Smooth muscle cell (in vitro differentiated cells): ENCODE measurements at regions not wholly inside any gene's neighbourhood (a gene's known extent, or its start where the extent isn't known, plus 50 kb on each side); places are given as distances from the start of the nearest gene placed in this dataset.

Experiments
- DNase-seq: peaks from one replicate; lab custom pipeline; 2025; ENCODE audit not compliant: unreplicated experiment; lab: John Stamatoyannopoulos, UW
- H2AFZ ChIP-seq: fragments of 200-600 bp; sonication (generic); 2 replicates; pipeline ENCODE4 v1.6.0; 2016; ENCODE audit warnings: antibody characterized with exemption, low read depth, mild to moderate bottlenecking
- H3F3A ChIP-seq: fragments of 200-600 bp; sonication (generic); 2 replicates; pipeline ENCODE4 v1.6.0; 2017; ENCODE audit warnings: antibody characterized with exemption, low read depth
- H3K27ac ChIP-seq: fragments of 200-600 bp; sonication (generic); 2 replicates; pipeline ENCODE4 v1.5.1; 2016; ENCODE audit warnings: low read depth, mild to moderate bottlenecking
- H3K27me3 ChIP-seq: fragments of 200-600 bp; sonication (generic); 2 replicates; pipeline ENCODE4 v1.6.1; 2016; ENCODE audit warnings: low read depth, mild to moderate bottlenecking
- H3K36me3 ChIP-seq: fragments of 200-600 bp; sonication (generic); 2 replicates; pipeline ENCODE4 v1.5.1; 2016; ENCODE audit warnings: low read depth
- H3K4me1 ChIP-seq: fragments of 200-600 bp; sonication (generic); 2 replicates; pipeline ENCODE4 v1.5.1; 2016; ENCODE audit warnings: low read depth
- H3K4me2 ChIP-seq: fragments of 200-600 bp; sonication (generic); 2 replicates; pipeline ENCODE4 v1.6.0; 2016; ENCODE audit warnings: mild to moderate bottlenecking
- H3K4me3 ChIP-seq: fragments of 200-600 bp; sonication (generic); 2 replicates; pipeline ENCODE4 v1.5.1; 2016; ENCODE audit warnings: mild to moderate bottlenecking
- H3K79me2 ChIP-seq: fragments of 200-600 bp; sonication (generic); 2 replicates; pipeline ENCODE4 v1.6.0; 2016; ENCODE audit warnings: low read depth, mild to moderate bottlenecking
- H3K9ac ChIP-seq: fragments of 200-600 bp; sonication (generic); 2 replicates; pipeline ENCODE4 v1.6.0; 2016; ENCODE audit warnings: low read depth
- H3K9me3 ChIP-seq: fragments of 200-600 bp; sonication (generic); replicated peaks from 2 replicates; pipeline ENCODE4 v1.5.1; 2016; ENCODE audit warnings: low read depth
- H4K20me1 ChIP-seq: fragments of 200-600 bp; sonication (generic); 2 replicates; pipeline ENCODE4 v1.6.0; 2016; ENCODE audit warnings: low read depth
- WGBS: methylation state at CpG from one replicate; pipeline ENCODE4 v1.1.7; 2016; ENCODE audit warnings: low lambda C conversion rate; 5-methylcytosine and 5-hydroxymethylcytosine counted together
- TF ChIP-seq, protein P1 (sequence below): fragments of 200-600 bp; sonication (generic); IDR thresholded peaks from 2 replicates; pipeline ENCODE4 v1.5.1; 2017; ENCODE audit warnings: borderline replicate concordance, mild to moderate bottlenecking, antibody characterized with exemption; ENCODE audit not compliant: insufficient read depth, poor library complexity, severe bottlenecking

DNA sequence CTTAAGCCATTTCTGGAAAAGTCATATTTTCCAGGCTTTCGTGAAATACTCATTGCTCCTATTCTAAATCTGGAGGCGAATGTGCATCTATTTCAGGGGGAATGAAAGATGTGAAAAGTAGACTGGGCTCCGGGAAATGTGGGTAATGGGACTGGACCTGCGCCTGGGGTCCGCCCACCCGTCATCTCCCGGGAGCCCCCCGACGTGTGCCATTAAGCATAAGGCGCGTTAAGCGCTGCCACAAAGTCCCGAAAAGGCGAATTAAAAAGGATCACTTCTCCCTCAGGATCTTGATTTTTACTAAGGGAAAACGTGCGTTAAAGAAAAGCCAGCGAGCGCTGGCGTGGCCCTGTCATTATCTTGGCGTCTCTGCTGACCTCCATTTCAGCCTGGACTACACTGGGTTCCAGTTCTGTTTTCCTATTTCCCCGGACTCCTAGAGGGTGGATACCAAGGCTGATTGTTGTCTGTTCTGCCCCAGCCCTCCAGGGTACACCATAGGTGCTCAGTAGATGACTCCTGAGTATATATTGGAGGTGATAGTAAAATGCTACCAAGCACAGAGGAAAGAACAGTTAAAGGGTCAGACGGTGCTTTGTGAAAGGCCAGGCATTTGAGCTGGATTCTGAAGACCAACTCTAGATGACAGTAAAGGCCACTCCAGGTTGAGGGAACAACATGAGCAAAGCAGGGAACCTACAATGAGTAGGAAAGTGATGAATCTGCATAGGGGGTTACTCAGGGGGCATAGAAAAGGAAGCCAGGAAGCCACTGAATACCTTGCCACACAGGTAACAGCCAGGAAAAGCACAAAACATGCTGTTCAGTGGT, 89.2 kb upstream of the ARID1B start:
- no peaks in the 10 kb centered on the region for H3K9me3 ChIP-seq

DNA sequence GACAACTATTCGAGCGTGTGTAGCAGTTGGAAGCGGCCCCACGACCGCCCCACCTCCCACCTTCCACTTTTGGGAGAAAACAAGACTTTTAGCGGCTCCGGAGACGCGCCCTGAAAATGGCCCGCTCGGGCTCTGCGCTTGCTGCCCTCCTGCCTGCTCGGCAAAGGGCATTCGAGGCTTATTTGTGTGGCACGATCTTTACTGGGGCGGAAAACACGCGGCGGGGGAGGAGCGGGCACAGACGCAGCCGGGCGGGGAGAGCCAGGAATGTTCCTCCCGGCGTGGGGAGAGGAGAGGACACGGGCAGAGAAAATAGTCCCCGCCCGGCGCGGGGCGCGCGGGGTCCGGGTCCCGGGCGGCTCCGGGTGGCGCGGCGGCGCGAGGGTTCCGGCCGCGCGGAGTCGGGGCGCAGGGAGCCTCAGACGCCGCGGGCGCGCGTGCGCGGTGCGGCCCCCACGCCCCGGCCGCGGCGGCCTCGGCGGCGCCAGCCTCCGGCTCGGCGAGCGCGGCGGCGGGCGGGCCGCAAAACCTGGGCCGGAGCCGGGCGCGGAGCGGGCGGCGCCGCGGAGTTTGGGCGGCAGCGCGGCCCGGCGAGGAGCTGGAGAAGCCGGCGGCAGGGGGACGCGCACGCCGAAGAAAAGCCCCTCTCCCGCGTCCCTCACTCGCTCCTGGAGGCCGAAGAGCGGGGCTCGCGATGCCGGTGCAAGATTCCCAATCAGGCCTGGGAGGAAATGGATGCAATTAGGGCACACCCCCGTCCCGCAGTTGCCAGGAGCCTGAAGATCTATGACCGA, 90.0 kb upstream of the ARID1B start:
- Histone ChIP-seq H3K9ac (peak overlapping the region; percentile 98), H3K4me2 (peak overlapping the region; percentile 92), H2AFZ (peak overlapping the region; percentile 98), H3K4me1 (peaks cover 14% of the 10 kb centered on the region), H3K36me3 (no peaks in the 10 kb centered on the region), H3K27me3 (no peaks in the 10 kb centered on the region), H3K9me3 (no peaks in the 10 kb centered on the region), H3F3A (peaks cover 10% of the 10 kb centered on the region), H3K27ac (peak overlapping the region; percentile 99), H3K4me3 (peak overlapping the region; percentile 80), H3K79me2 (no peaks in the 10 kb centered on the region), H4K20me1 (no peaks in the 10 kb centered on the region)
- WGBS, result 2% methylated on average over 86 of the region's 105 CpGs
- TF ChIP-seq, protein P1, sequence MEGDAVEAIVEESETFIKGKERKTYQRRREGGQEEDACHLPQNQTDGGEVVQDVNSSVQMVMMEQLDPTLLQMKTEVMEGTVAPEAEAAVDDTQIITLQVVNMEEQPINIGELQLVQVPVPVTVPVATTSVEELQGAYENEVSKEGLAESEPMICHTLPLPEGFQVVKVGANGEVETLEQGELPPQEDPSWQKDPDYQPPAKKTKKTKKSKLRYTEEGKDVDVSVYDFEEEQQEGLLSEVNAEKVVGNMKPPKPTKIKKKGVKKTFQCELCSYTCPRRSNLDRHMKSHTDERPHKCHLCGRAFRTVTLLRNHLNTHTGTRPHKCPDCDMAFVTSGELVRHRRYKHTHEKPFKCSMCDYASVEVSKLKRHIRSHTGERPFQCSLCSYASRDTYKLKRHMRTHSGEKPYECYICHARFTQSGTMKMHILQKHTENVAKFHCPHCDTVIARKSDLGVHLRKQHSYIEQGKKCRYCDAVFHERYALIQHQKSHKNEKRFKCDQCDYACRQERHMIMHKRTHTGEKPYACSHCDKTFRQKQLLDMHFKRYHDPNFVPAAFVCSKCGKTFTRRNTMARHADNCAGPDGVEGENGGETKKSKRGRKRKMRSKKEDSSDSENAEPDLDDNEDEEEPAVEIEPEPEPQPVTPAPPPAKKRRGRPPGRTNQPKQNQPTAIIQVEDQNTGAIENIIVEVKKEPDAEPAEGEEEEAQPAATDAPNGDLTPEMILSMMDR, result no peak
- peak; percentile 81 for DNase-seq

More for the DNA sequence above, 89.2 kb upstream of the ARID1B start:
- H3K4me3 ChIP-seq, result peak overlapping the region; percentile 80
- H2AFZ ChIP-seq, result peak overlapping the region; percentile 98
- peak overlapping the region; percentile 84 for H3K27ac ChIP-seq
- TF ChIP-seq, protein P1, result no peak
- peaks cover 14% of the 10 kb centered on the region for H3K4me1 ChIP-seq
- peaks cover 10% of the 10 kb centered on the region for H3F3A ChIP-seq
- peak; percentile 28 for DNase-seq
- H3K27me3 ChIP-seq, result no peaks in the 10 kb centered on the region
- no peaks in the 10 kb centered on the region for H3K36me3 ChIP-seq
- peak overlapping the region; percentile 79 for H3K9ac ChIP-seq
- peak overlapping the region; percentile 92 for H3K4me2 ChIP-seq
- no peaks in the 10 kb centered on the region for H4K20me1 ChIP-seq
- 8% methylated on average over 22 of the region's 22 CpGs for WGBS
- H3K79me2 ChIP-seq, result no peaks in the 10 kb centered on the region

DNA sequence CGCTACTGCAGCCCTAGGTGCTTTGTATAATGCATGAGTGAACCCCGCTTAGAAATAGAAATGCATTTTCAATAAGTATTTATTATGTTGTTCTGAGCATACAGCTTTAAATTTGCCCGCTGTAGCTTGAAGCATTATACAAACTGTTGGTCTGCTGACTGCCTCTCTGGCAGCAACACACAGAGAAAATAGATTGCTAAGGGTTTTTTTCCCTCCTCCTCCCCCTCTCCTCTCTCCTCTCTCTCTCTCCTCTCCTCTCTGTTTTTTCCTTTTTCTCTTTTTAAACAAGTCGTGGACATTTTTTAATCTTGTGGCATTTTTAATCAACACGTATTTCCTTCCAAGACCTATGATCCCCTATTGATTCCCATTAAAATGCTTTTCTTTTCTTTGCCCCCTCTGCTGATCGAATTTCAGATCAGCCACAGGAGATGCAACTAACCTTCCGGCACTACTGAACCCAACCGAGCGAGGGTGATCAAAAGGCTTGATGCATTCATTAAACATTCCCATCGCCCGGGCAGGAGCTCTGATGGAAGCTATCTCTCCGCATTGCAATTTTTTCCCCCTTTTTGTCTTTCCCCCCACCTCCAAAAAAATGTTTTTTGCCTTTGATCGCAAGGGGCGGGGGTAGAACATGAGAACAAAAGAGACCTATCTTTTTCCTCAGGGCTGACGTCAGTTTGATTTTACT, 90.7 kb upstream of the ARID1B start:
- Histone ChIP-seq H3K79me2 (no peaks in the 10 kb centered on the region), H3K4me2 (peak overlapping the region; percentile 92), H3K4me1 (peaks cover 14% of the 10 kb centered on the region), H4K20me1 (no peaks in the 10 kb centered on the region), H3K27ac (peak overlapping the region; percentile 99), H3K27me3 (no peaks in the 10 kb centered on the region), H3K36me3 (no peaks in the 10 kb centered on the region), H3F3A (peaks cover 10% of the 10 kb centered on the region), H2AFZ (peak overlapping the region; percentile 90), H3K4me3 (peak overlapping the region; percentile 76), H3K9me3 (no peaks in the 10 kb centered on the region), H3K9ac (peak overlapping the region; percentile 98)
- WGBS, result 3% methylated on average over 15 of the region's 15 CpGs
- no peak for DNase-seq
- TF ChIP-seq, protein P1, result peak; percentile 29
